Ascending aorta (tissue), 2 donors: ENCODE measurements at regions not wholly inside any gene's neighbourhood (a gene's known extent, or its start where the extent isn't known, plus 50 kb on each side); places are given as distances from the start of the nearest gene placed in this dataset.
"Not testable (repeated sequence)": the region's sequence is repeated elsewhere in the genome, so short reads cannot be mapped to it uniquely, and the experiment has no call there.

Source experiments
- DNase-seq, 2 donors: peaks; one replicate each; pipeline ENCODE4 v3.0.0-alpha.2; 2019; ENCODE audit warnings: low spot score in 2 of 2
- H3K27ac ChIP-seq, 2 donors: fragments of 200-600 bp; sonication (generic); one replicate each; pipeline ENCODE4 v1.5.1; 2016 to 2017; ENCODE audit warnings: mild to moderate bottlenecking in 1 of 2
- H3K27me3 ChIP-seq: fragments of 200-600 bp; sonication (generic); one replicate; pipeline ENCODE4 v1.5.1; 2017
- H3K36me3 ChIP-seq, 2 donors: fragments of 200-600 bp; sonication (generic); one replicate each; pipeline ENCODE4 v1.5.1; 2016
- H3K4me1 ChIP-seq, 2 donors: fragments of 200-600 bp; sonication (generic); one replicate each; pipeline ENCODE4 v1.5.1; 2016 to 2017; ENCODE audit warnings: mild to moderate bottlenecking in 1 of 2
- H3K4me3 ChIP-seq, 2 donors: fragments of 200-600 bp; sonication (generic); one replicate each; pipeline ENCODE4 v1.5.1; 2016 to 2017; ENCODE audit warnings: mild to moderate bottlenecking in 1 of 2
- H3K9me3 ChIP-seq, 2 donors: fragments of 200-600 bp; sonication (generic); one replicate each; pipeline ENCODE4 v1.5.1; 2016
- CTCF ChIP-seq, 3 experiments: fragments of 200-600 bp in 2 of 3; fragments of 450-650 bp in 1 of 3; sonication (generic) in 2 of 3; IDR thresholded peaks; one replicate each; pipeline ENCODE4 v1.5.1; 2016 to 2019; ENCODE audit warnings: antibody characterized with exemption in 3 of 3, mild to moderate bottlenecking in 1 of 3, moderate library complexity in 1 of 3
- intact Hi-C: fragments of 100-400 bp; cut with DNase I; formaldehyde crosslinking; loops from one replicate; pipeline ENCODE4 v1.15.1; 2023

- H3K27me3 ChIP-seq = no peaks in the 10 kb centered on the region
- intact Hi-C loops = no loop called here
- no peaks in the 10 kb centered on the region for H3K4me1 ChIP-seq
- no peak for TF ChIP-seq CTCF (IDR thresholded peaks at IDR 0.05)
- no peak for DNase-seq
- H3K9me3 ChIP-seq = no peaks in the 10 kb centered on the region
- H3K27ac ChIP-seq = no peak overlapping the region
- no peaks in the 10 kb centered on the region for H3K36me3 ChIP-seq
- no peak overlapping the region for H3K4me3 ChIP-seq
These were observed 233.4 kb downstream of the PTN start for GRCh38 chr7:137110091-137110509.

DNA sequence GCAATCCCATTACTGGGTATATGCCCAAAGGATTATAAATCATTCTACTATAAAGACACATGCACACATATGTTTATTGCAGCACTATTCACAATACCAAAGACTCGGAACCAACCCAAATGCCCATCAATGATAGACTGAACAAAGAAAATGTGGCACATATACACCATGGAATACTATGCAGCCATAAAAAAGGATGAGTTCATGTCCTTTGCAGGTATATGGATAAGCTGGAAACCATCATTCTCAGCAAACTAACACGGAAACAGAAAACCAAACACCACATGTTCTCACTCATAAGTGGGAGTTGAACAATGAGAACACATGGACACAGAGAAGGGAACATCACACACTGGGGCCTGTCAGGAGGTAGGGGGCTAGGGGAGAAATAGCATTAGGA lies 235.7 kb downstream of the PTN start:
- H3K4me1 ChIP-seq, DNase-seq, H3K36me3 ChIP-seq, H3K9me3 ChIP-seq, intact Hi-C loops, H3K4me3 ChIP-seq, H3K27ac ChIP-seq, H3K27me3 ChIP-seq: not testable (repeated sequence)

- H3K4me3 ChIP-seq, H3K27ac ChIP-seq, H3K36me3 ChIP-seq, H3K9me3 ChIP-seq, intact Hi-C loops, DNase-seq, H3K4me1 ChIP-seq, H3K27me3 ChIP-seq: not testable (repeated sequence)
These were observed 235.1 kb downstream of the CHRM2 start for GRCh38 chr7:137103526-137103925.

DNA sequence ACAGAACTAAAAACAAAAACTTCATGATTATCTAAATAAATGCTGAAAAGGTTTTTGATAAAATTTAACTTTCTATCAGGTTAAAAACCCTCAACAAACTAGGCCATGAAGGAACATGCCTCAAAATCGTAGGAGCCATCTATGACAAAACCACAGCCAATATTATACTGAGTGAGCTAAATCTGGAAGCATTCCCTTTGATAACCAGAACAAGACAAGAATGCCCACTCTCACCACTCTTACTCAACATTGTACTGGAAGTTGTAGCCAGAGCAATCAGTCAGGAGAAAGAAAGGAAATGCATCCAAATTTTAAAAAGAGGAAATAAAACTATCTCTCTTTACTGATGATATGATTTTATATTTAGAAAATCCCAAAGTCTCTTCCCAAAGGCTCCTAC lies 228.7 kb downstream of the CHRM2 start:
- H3K9me3 ChIP-seq = no peaks in the 10 kb centered on the region
- no peak overlapping the region for H3K27ac ChIP-seq
- no peaks in the 10 kb centered on the region for H3K36me3 ChIP-seq
- no peak for DNase-seq
- TF ChIP-seq CTCF (IDR thresholded peaks at IDR 0.05) = no peak
- H3K27me3 ChIP-seq = no peaks in the 10 kb centered on the region
- H3K4me1 ChIP-seq = no peaks in the 10 kb centered on the region
- intact Hi-C loops = no loop called here
- no peak overlapping the region for H3K4me3 ChIP-seq

GRCh38 chr7:137096607-137097006 lies 228.2 kb downstream of the CHRM2 start:
- Histone ChIP-seq H3K4me3 (no peak overlapping the region), H3K36me3 (no peaks in the 10 kb centered on the region), H3K4me1 (no peaks in the 10 kb centered on the region), H3K9me3 (no peaks in the 10 kb centered on the region), H3K27ac (no peak overlapping the region), H3K27me3 (no peaks in the 10 kb centered on the region)
- intact Hi-C loops = no loop called here
- TF ChIP-seq CTCF (IDR thresholded peaks at IDR 0.05) = no peak
- no peak for DNase-seq

DNA sequence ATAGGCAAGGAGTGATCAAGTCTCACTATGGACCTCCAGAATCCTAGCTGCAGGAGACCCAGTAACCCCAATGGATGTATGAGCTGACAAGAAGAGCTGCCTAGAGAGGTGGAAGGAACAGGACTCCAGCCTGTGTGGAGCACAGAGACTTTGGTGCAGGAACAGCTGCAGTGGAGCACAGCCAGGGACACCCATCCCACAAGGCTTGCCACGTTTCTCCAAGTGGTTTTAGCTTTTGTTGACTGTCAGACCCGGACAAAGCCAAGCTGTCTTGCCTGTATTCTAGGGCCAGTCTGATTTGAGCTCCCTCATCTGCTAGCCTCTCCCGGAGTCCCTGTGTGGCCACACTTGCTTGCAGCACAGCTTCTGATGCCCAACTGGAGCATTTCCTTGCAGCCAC lies 224.7 kb downstream of the CHRM2 start:
- intact Hi-C loops = no loop called here
- H3K36me3 ChIP-seq = no peaks in the 10 kb centered on the region
- H3K4me1 ChIP-seq = no peaks in the 10 kb centered on the region

More for the DNA sequence above, 224.7 kb downstream of the CHRM2 start:
- TF ChIP-seq CTCF (IDR thresholded peaks at IDR 0.05) = no peak
- Histone ChIP-seq H3K9me3 (no peaks in the 10 kb centered on the region), H3K27me3 (no peaks in the 10 kb centered on the region), H3K27ac (no peak overlapping the region), H3K4me3 (no peak overlapping the region)
- DNase-seq = no peak
